GM18505 (cell line): ENCODE measurements at regions not wholly inside any gene's neighbourhood (a gene's known extent, or its start where the extent isn't known, plus 50 kb on each side); places are given as distances from the start of the nearest gene placed in this dataset.
"Not testable (repeated sequence)": the region's sequence is repeated elsewhere in the genome, so short reads cannot be mapped to it uniquely, and the experiment has no call there.

Experiments used
- ATAC-seq: cut with Tn5 transposase; IDR thresholded peaks from one replicate; pipeline ENCODE4 v1.9.1; 2021; ENCODE audit not compliant: unreplicated experiment
- POLR2A ChIP-seq: IDR thresholded peaks from 4 replicates; pipeline ENCODE4 v1.6.1; 2011; ENCODE audit warnings: borderline replicate concordance; ENCODE audit not compliant: insufficient read depth, insufficient read length; ENCODE audit errors: extremely low read depth

- TF ChIP-seq POLR2A, result no peak
- no peak for ATAC-seq
Observed at GRCh38 chr11:41519696-41520095, 60.2 kb upstream of the LRRC4C start.

DNA sequence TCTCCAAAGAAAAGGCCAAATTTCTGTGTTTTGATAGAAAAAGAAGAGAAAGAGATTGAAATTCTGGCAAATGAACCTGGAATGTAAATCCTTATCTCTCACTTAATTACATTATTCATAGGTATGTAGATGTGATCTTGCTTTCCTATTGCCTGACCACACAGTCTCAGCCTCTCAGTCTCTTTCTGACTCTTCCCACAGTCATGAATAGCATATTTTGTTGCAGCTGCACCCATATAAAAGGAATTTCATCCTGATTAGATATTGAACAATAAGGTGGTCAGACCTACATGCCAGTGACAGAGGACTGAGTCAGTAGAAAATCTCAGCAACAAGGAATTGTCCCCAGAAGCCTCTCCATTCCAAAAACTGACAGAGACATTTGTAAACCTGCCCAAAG is 62.9 kb upstream of the LRRC4C start:
- ATAC-seq, result no peak
- TF ChIP-seq POLR2A, result no peak

- ATAC-seq, result no peak
- TF ChIP-seq POLR2A, result no peak
Observed at GRCh38 chr11:41522899-41523672, 63.6 kb upstream of the LRRC4C start.

- ATAC-seq, result no peak
- TF ChIP-seq POLR2A, result no peak
Observed at GRCh38 chr11:41527530-41527929, 68.1 kb upstream of the LRRC4C start.

DNA sequence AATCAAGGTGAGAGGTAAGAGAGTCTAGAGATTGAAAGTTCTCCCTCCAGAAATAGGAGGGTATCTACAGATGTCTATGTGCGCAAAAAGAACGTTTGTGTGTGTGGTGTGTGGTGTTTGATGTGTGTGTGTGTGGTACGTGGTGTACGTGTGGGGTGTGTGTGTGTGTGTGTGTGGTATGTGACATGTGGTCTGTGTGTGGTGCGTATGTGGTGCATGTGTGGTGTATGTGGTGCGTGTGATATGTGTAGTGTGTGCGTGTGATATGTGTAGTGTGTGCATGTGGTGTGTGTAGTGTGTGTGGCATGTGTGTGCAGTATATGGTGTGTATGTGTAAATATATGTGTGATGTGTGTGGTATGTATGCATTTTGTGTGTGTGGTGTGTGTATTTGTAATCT is 73.0 kb upstream of the LRRC4C start:
- no peak for TF ChIP-seq POLR2A
- no peak for ATAC-seq

- TF ChIP-seq POLR2A, result no peak
- ATAC-seq, result no peak
Observed at GRCh38 chr11:41533761-41534160, 74.3 kb upstream of the LRRC4C start.

DNA sequence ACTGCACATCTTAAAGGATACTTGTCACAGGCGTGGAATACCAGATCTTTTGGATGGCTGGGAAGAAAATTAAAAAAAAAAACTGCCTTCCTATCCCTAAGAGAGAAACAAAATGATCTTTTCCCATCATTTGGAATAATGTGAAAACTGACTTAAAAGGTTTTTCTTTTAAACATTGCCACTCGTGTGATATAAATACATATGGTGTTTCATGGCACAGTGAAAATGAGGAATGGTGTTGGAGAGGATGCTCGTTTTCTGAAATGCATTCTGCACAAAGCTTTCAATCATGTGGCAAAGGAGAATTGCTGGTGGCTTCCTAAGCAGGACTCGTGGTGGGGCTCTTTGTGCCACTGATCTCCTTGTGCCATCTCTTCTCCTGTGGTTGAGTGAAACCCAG is 74.9 kb upstream of the LRRC4C start:
- no peak for TF ChIP-seq POLR2A
- ATAC-seq, result no peak

GRCh38 chr11:41534861-41535260 is 75.4 kb upstream of the LRRC4C start:
- TF ChIP-seq POLR2A, result no peak
- ATAC-seq, result no peak

GRCh38 chr11:41536021-41536568 is 76.6 kb upstream of the LRRC4C start:
- no peak for ATAC-seq
- TF ChIP-seq POLR2A, result no peak

DNA sequence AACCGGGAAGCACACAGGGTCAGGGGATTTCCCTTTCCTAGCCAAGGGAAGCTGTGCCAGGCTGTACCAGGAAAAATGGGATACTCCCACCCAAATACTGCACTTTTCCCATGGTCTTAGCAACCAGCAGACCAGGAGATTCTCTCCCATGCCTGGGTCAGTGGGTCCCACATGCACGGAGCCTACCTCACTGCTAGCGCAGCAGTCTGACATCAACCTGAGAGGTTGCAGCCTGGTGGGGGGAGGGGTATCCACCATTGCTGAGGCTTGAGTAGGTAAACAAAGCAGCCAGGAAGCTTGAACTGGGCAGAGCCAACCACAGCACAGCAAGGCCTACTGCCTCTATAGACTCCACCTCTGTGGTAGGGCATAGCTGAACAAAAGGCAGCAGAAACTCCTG is 85.5 kb upstream of the LRRC4C start:
- ATAC-seq, result not testable (repeated sequence)

DNA sequence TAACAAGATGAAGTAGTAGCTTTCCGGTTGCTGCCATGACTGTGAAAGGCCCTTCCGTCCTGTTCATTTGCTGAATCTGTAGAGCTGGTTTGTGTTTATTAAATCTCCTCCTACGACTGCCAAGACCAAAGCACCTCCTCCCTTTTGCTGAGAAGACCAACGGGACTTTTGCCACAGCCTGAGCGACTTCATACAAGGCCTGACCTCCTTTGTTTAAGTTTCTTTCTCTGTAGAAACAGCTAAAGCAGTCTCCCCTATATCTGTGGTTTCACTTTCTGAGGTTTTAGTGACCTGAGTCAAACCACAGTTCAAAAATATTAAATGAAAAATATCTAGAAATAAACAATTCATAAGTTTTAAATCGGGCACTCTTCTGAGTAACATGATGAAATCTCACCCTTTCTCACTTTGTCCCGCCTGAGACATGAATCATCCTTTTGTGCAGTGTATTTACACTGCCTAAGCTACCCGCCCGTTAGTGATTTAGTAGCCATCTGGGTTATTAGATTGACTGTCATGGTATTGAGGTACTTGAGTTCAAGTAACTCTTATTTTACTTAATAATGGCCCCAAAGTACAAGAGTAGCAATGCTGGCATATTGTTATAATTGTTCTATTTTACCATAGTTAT is 119.1 kb upstream of the LRRC4C start:
- TF ChIP-seq POLR2A, result no peak
- ATAC-seq, result no peak

- no peak for ATAC-seq
- no peak for TF ChIP-seq POLR2A
Observed at GRCh38 chr11:41579546-41579945, 120.1 kb upstream of the LRRC4C start.

GRCh38 chr11:41609511-41609910 is 150.1 kb upstream of the LRRC4C start:
- no peak for TF ChIP-seq POLR2A
- no peak for ATAC-seq

DNA sequence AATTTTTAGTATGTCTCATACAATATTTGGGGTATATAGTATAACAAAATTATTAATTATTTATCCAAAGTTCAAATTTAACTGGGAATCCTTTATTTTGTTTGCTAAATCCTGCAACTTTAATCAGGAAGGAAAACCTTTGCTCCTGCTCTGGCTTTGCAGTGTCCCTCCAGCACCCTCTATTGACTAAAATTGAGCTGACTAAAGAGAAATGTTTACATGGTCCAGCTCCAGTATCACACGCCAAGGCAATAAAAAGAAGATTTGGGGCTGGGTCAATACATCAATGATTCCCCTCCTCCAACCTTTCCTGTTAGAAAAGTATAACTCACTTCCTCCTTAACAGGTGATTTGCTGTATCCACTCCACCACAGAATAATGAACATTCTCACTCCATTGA is 153.0 kb upstream of the LRRC4C start:
- TF ChIP-seq POLR2A, result no peak
- no peak for ATAC-seq

DNA sequence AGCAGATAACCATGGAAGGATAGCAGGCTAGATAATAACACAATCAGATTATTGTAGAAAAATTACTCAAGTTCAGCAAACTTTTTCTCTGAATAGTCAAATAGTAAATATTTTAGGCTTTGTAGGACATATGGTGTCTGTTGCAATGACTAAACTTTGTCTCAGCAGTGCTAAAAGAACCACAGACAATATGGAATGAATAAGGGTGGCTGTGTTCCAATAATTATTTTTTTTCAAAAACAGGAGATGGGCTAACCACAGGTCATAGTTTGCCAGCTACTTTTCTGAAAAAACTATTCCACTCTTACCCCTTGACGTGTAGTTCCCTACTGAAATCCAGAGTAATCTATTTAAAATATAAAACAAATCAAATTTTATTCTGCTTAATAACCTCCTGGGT is 153.9 kb upstream of the LRRC4C start:
- TF ChIP-seq POLR2A, result no peak
- ATAC-seq, result no peak

GRCh38 chr11:41622707-41623359 is 163.4 kb upstream of the LRRC4C start:
- ATAC-seq, result no peak

More at GRCh38 chr11:41622707-41623359, 163.4 kb upstream of the LRRC4C start:
- no peak for TF ChIP-seq POLR2A
